HepG2 (cell line): ENCODE measurements at regions not wholly inside any gene's neighbourhood (a gene's known extent, or its start where the extent isn't known, plus 50 kb on each side); places are given as distances from the start of the nearest gene placed in this dataset.

Experiments
- BORCS8-MEF2B ChIP-seq: sonication (generic); formaldehyde crosslinking; IDR thresholded peaks from 2 replicates; pipeline ENCODE4 v1.8.0; 2022; ENCODE audit warnings: mild to moderate bottlenecking, missing genetic modification reagents
- CCAR2 ChIP-seq: fragments of 200-400 bp; formaldehyde crosslinking; optimal IDR thresholded peaks from 2 replicates; pipeline ENCODE3; 2018; ENCODE audit warnings: low read depth, mild to moderate bottlenecking, low read length, moderate library complexity
- HDAC2 ChIP-seq: sonication (generic); formaldehyde crosslinking; IDR thresholded peaks from 2 replicates; pipeline ENCODE4 v1.4.0; 2020; ENCODE audit warnings: missing genetic modification reagents
- MED8 ChIP-seq: sonication (generic); formaldehyde crosslinking; IDR thresholded peaks from 2 replicates; pipeline ENCODE4 v1.8.1; 2023; ENCODE audit warnings: mild to moderate bottlenecking, missing genetic modification reagents; ENCODE audit not compliant: insufficient replicate concordance
- NFYC ChIP-seq: IDR thresholded peaks from 2 replicates; pipeline ENCODE4 v1.6.1; 2016; ENCODE audit warnings: missing genetic modification reagents, missing compliant biosample characterization
- PHF5A ChIP-seq: IDR thresholded peaks from one replicate; pipeline ENCODE4 v1.6.1; 2018; ENCODE audit warnings: low read depth, missing genetic modification reagents; ENCODE audit not compliant: unreplicated experiment
- RXRB ChIP-seq: IDR thresholded peaks from 2 replicates; pipeline ENCODE4 v1.6.1; 2016; ENCODE audit warnings: borderline replicate concordance, missing genetic modification reagents, missing compliant biosample characterization
- SNAPC2 ChIP-seq: sonication (generic); formaldehyde crosslinking; IDR thresholded peaks from 2 replicates; pipeline ENCODE4 v1.8.1; 2022; ENCODE audit warnings: mild to moderate bottlenecking, missing genetic modification reagents
- SOX13 ChIP-seq, 3 experiments: fragments of 450-650 bp in 1 of 3; sonication (generic) in 1 of 3; formaldehyde crosslinking in 1 of 3; IDR thresholded peaks in 2 of 3; conservative IDR thresholded peaks in 1 of 3; 2 replicates each; pipeline versions ENCODE4 v1.5.0 to v1.6.1; 2016 to 2020; ENCODE audit warnings: antibody characterized with exemption in 1 of 3, mild to moderate bottlenecking in 1 of 3, missing compliant biosample characterization in 1 of 3, missing genetic modification reagents in 1 of 3, moderate library complexity in 1 of 3
- TSC22D2 ChIP-seq: sonication (generic); formaldehyde crosslinking; IDR thresholded peaks from 2 replicates; pipeline ENCODE4 v1.5.1; 2020; ENCODE audit warnings: missing genetic modification reagents, mild to moderate bottlenecking, borderline replicate concordance
- ZFP90 ChIP-seq: sonication (generic); formaldehyde crosslinking; IDR thresholded peaks from 2 replicates; pipeline ENCODE4 v1.8.0; 2022; ENCODE audit warnings: missing genetic modification reagents, mild to moderate bottlenecking, inconsistent platforms, borderline replicate concordance
- ZNF274 ChIP-seq: sonication (generic); formaldehyde crosslinking; IDR thresholded peaks from 2 replicates; pipeline ENCODE4 v1.5.1; 2020; ENCODE audit warnings: mild to moderate bottlenecking, missing genetic modification reagents
- ZNF670 ChIP-seq: sonication (generic); formaldehyde crosslinking; IDR thresholded peaks from 2 replicates; pipeline ENCODE4 v1.8.0; 2022; ENCODE audit warnings: mild to moderate bottlenecking, missing genetic modification reagents, borderline replicate concordance
- TF ChIP-seq, protein P1 (sequence below): sonication (generic); formaldehyde crosslinking; IDR thresholded peaks from 2 replicates; pipeline ENCODE4 v1.8.1; 2022; ENCODE audit warnings: low read depth, mild to moderate bottlenecking, missing genetic modification reagents
- TF ChIP-seq, protein P2 (sequence below): sonication (generic); formaldehyde crosslinking; conservative IDR thresholded peaks from 2 replicates; pipeline ENCODE4 v1.8.0; 2022; ENCODE audit warnings: mild to moderate bottlenecking, moderate library complexity, missing genetic modification reagents
- TF ChIP-seq, protein P3 (sequence below): sonication (generic); formaldehyde crosslinking; IDR thresholded peaks from 2 replicates; pipeline ENCODE4 v1.4.0; 2020; ENCODE audit warnings: mild to moderate bottlenecking, missing genetic modification reagents
- TF ChIP-seq, protein P4 (sequence below): sonication (generic); formaldehyde crosslinking; IDR thresholded peaks from 2 replicates; pipeline ENCODE4 v1.8.0; 2022; ENCODE audit warnings: missing genetic modification reagents, low read depth, mild to moderate bottlenecking, borderline replicate concordance
- TF ChIP-seq, protein P5 (sequence below): sonication (generic); formaldehyde crosslinking; conservative IDR thresholded peaks from 2 replicates; pipeline ENCODE4 v1.4.0; 2020; ENCODE audit warnings: mild to moderate bottlenecking, missing genetic modification reagents, moderate library complexity

DNA sequence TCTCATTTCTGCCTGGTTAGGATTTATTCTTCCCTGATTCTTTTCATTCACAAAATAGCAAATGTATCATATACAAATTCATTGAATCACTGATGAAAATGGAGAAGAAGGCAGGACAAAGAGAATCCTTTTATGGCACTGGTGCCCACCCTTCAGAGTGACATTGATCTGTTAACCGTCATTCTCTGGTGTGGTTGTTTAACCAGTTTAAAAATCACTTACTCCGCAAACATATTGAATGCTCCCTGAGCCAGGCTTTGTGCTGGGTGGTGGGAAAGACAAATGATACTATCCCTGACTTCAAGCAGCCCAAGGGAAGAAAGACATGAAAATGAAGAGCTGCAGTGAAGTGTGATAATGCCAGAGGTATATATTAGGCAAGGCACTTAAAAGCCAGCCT, 187.5 kb upstream of the SLC38A2 start (continued):
- TF ChIP-seq, protein P1, sequence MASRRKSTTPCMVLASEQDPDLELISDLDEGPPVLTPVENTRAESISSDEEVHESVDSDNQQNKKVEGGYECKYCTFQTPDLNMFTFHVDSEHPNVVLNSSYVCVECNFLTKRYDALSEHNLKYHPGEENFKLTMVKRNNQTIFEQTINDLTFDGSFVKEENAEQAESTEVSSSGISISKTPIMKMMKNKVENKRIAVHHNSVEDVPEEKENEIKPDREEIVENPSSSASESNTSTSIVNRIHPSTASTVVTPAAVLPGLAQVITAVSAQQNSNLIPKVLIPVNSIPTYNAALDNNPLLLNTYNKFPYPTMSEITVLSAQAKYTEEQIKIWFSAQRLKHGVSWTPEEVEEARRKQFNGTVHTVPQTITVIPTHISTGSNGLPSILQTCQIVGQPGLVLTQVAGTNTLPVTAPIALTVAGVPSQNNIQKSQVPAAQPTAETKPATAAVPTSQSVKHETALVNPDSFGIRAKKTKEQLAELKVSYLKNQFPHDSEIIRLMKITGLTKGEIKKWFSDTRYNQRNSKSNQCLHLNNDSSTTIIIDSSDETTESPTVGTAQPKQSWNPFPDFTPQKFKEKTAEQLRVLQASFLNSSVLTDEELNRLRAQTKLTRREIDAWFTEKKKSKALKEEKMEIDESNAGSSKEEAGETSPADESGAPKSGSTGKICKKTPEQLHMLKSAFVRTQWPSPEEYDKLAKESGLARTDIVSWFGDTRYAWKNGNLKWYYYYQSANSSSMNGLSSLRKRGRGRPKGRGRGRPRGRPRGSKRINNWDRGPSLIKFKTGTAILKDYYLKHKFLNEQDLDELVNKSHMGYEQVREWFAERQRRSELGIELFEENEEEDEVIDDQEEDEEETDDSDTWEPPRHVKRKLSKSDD (CRISPR knock-in tag), result no peak
- no peak for TF ChIP-seq CCAR2
- no peak for TF ChIP-seq TSC22D2 (CRISPR knock-in tag)
- TF ChIP-seq BORCS8-MEF2B (CRISPR knock-in tag), result no peak
- TF ChIP-seq, protein P2, sequence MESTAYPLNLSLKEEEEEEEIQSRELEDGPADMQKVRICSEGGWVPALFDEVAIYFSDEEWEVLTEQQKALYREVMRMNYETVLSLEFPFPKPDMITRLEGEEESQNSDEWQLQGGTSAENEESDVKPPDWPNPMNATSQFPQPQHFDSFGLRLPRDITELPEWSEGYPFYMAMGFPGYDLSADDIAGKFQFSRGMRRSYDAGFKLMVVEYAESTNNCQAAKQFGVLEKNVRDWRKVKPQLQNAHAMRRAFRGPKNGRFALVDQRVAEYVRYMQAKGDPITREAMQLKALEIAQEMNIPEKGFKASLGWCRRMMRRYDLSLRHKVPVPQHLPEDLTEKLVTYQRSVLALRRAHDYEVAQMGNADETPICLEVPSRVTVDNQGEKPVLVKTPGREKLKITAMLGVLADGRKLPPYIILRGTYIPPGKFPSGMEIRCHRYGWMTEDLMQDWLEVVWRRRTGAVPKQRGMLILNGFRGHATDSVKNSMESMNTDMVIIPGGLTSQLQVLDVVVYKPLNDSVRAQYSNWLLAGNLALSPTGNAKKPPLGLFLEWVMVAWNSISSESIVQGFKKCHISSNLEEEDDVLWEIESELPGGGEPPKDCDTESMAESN (CRISPR knock-in tag), result no peak
- no peak for TF ChIP-seq RXRB
- TF ChIP-seq MED8 (CRISPR knock-in tag), result no peak
- no peak for TF ChIP-seq ZNF274 (CRISPR knock-in tag)
- no peak for TF ChIP-seq ZFP90 (CRISPR knock-in tag)
- TF ChIP-seq NFYC, result no peak
- TF ChIP-seq, protein P3, sequence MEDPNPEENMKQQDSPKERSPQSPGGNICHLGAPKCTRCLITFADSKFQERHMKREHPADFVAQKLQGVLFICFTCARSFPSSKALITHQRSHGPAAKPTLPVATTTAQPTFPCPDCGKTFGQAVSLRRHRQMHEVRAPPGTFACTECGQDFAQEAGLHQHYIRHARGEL (CRISPR knock-in tag), result no peak
- no peak for TF ChIP-seq SOX13 (IDR thresholded peaks at IDR 0.05)
- TF ChIP-seq SOX13 (CRISPR knock-in tag; conservative IDR thresholded peaks at IDR 0.05 in 1 of 2, IDR thresholded peaks at IDR 0.05 in 1 of 2), result peak in 1 of 2 experiments; percentile 64; a peak in 2 of 4 replicates
- TF ChIP-seq, protein P4, sequence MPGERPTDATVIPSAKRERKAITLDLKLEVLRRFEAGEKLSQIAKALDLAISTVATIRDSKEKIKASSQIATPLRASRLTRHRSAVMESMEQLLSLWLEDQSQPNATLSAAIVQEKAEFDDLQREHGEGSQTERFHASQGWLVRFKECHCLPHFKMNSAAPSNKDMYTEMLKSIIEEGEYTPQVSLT, result no peak
- TF ChIP-seq, protein P5, sequence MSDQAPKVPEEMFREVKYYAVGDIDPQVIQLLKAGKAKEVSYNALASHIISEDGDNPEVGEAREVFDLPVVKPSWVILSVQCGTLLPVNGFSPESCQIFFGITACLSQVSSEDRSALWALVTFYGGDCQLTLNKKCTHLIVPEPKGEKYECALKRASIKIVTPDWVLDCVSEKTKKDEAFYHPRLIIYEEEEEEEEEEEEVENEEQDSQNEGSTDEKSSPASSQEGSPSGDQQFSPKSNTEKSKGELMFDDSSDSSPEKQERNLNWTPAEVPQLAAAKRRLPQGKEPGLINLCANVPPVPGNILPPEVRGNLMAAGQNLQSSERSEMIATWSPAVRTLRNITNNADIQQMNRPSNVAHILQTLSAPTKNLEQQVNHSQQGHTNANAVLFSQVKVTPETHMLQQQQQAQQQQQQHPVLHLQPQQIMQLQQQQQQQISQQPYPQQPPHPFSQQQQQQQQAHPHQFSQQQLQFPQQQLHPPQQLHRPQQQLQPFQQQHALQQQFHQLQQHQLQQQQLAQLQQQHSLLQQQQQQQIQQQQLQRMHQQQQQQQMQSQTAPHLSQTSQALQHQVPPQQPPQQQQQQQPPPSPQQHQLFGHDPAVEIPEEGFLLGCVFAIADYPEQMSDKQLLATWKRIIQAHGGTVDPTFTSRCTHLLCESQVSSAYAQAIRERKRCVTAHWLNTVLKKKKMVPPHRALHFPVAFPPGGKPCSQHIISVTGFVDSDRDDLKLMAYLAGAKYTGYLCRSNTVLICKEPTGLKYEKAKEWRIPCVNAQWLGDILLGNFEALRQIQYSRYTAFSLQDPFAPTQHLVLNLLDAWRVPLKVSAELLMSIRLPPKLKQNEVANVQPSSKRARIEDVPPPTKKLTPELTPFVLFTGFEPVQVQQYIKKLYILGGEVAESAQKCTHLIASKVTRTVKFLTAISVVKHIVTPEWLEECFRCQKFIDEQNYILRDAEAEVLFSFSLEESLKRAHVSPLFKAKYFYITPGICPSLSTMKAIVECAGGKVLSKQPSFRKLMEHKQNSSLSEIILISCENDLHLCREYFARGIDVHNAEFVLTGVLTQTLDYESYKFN (CRISPR knock-in tag), result peak; percentile 43; the same call in 1 of the 2 replicates
- peak; percentile 29; the same call in 1 of the 2 replicates for TF ChIP-seq HDAC2 (CRISPR knock-in tag)
- TF ChIP-seq ZNF670, result 0 out of 2 replicates have a peak, but pooled peaks have one; percentile 24
- TF ChIP-seq SNAPC2, result no peak
- TF ChIP-seq PHF5A (CRISPR knock-in tag), result no peak
